RWPE2 (cell line): ENCODE measurements at regions not wholly inside any gene's neighbourhood (a gene's known extent, or its start where the extent isn't known, plus 50 kb on each side); places are given as distances from the start of the nearest gene placed in this dataset.

Experiments used
- ATAC-seq: fragments of 200-7000 bp; cut with Tn5 transposase; 3 replicates; pipeline ENCODE4 v1.9.1; 2021; ENCODE audit warnings: low read depth
- DNase-seq: peaks from one replicate; pipeline ENCODE4 v3.0.0-alpha.2; 2020; ENCODE audit warnings: low spot score
- H3K27ac ChIP-seq: fragments of 450-650 bp; 2 replicates; pipeline ENCODE4 v1.5.1; 2017; ENCODE audit warnings: mild to moderate bottlenecking; ENCODE audit not compliant: poor library complexity, severe bottlenecking
- H3K27me3 ChIP-seq: fragments of 250-450 bp; sonication (Bioruptor Pico); 2 replicates; pipeline ENCODE4 v1.5.1; 2021; ENCODE audit warnings: mild to moderate bottlenecking, moderate library complexity; ENCODE audit not compliant: insufficient read depth, poor library complexity, severe bottlenecking
- H3K36me3 ChIP-seq: fragments of 250-450 bp; sonication (Bioruptor Pico); 2 replicates; pipeline ENCODE4 v1.5.1; 2020; ENCODE audit warnings: low read depth, mild to moderate bottlenecking, moderate library complexity
- H3K4me1 ChIP-seq: fragments of 250-450 bp; sonication (Bioruptor Pico); 2 replicates; pipeline ENCODE4 v1.5.1; 2021; ENCODE audit warnings: mild to moderate bottlenecking, moderate library complexity; ENCODE audit not compliant: insufficient read depth, poor library complexity, severe bottlenecking
- H3K4me3 ChIP-seq: fragments of 250-450 bp; sonication (Bioruptor Pico); 2 replicates; pipeline ENCODE4 v1.5.1; 2021; ENCODE audit warnings: mild to moderate bottlenecking, moderate library complexity; ENCODE audit not compliant: severe bottlenecking
- H3K9me3 ChIP-seq: fragments of 250-450 bp; sonication (Bioruptor Pico); 2 replicates; pipeline ENCODE4 v1.5.1; 2021; ENCODE audit warnings: mild to moderate bottlenecking, moderate library complexity; ENCODE audit not compliant: severe bottlenecking
- TF ChIP-seq, protein P1 (sequence below): fragments of 450-650 bp; IDR thresholded peaks from one replicate; pipeline ENCODE4 v1.5.1; 2017; ENCODE audit warnings: mild to moderate bottlenecking, moderate library complexity; ENCODE audit not compliant: poor library complexity, severe bottlenecking

DNA sequence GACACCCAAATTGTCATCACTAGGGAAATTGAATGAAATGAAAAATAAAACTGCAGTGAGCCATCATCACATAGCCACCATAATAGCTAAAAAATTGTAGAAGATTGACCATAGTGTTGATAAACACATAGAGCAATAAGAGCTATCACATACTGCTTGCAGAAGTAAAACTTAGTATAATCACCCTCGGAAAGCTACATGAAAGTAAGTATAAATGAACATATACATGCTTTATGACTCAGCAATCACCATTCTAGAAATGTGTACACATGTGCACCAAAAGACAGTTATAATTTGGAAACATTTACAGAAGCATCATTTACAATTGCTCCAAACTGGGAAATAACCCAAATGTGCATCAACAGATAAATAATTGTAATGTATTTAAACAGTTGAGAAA, 153.1 kb upstream of the LRRC7 start:
- no peaks in the 10 kb centered on the region for H3K4me1 ChIP-seq
- H3K4me3 ChIP-seq, result no peak overlapping the region
- no peak overlapping the region for H3K27ac ChIP-seq
- H3K27me3 ChIP-seq, result no peaks in the 10 kb centered on the region
- no peaks in the 10 kb centered on the region for H3K36me3 ChIP-seq
- H3K9me3 ChIP-seq, result no peaks in the 10 kb centered on the region
- TF ChIP-seq, protein P1, sequence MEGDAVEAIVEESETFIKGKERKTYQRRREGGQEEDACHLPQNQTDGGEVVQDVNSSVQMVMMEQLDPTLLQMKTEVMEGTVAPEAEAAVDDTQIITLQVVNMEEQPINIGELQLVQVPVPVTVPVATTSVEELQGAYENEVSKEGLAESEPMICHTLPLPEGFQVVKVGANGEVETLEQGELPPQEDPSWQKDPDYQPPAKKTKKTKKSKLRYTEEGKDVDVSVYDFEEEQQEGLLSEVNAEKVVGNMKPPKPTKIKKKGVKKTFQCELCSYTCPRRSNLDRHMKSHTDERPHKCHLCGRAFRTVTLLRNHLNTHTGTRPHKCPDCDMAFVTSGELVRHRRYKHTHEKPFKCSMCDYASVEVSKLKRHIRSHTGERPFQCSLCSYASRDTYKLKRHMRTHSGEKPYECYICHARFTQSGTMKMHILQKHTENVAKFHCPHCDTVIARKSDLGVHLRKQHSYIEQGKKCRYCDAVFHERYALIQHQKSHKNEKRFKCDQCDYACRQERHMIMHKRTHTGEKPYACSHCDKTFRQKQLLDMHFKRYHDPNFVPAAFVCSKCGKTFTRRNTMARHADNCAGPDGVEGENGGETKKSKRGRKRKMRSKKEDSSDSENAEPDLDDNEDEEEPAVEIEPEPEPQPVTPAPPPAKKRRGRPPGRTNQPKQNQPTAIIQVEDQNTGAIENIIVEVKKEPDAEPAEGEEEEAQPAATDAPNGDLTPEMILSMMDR, result no peak
- ATAC-seq (no peak), DNase-seq (no peak)

DNA sequence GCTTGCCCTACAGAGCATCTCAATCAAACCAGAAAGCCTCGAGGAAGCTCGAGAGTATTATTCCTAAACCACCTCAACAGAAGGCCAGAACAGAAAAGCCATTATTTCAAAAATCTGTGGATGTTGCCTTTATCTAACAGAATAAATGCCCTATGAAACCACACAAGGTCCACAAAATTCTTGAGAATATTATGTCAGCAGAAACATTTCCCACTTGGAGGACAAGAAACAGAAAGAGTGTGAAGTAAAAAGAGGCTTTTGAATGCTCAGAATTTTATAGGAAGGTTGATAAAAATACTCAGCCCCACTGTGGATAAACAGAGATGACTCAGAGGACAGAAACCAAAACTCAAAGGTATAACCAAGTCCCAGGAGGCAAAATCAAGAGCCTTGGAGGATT, 146.4 kb upstream of the LRRC7 start:
- ATAC-seq, result no peak
- no peak overlapping the region for H3K27ac ChIP-seq
- H3K4me3 ChIP-seq, result no peak overlapping the region
- H3K27me3 ChIP-seq, result no peaks in the 10 kb centered on the region
- TF ChIP-seq, protein P1, result no peak
- H3K36me3 ChIP-seq, result no peaks in the 10 kb centered on the region
- H3K4me1 ChIP-seq, result no peaks in the 10 kb centered on the region
- DNase-seq, result no peak
- H3K9me3 ChIP-seq, result no peaks in the 10 kb centered on the region

DNA sequence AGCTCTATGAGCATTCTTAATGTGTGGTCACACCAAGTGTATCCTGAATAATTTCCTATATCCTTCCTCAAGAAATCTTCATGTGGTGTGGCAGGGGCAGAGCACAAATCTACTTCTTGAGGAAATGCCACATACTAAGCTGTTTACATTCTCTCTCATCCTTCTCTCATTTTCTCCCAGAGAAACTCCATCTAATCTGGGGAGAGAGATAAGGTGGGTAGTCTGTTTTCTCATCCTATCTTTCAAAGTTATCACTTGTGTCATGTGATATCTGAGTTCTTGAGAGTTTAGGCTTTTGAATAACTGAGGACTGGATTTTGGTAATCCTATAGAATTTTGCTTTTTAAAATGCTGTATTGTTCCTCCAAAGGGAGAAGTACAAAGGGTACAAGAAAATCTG, 141.9 kb upstream of the LRRC7 start:
- TF ChIP-seq, protein P1, result no peak
- H3K36me3 ChIP-seq, result no peaks in the 10 kb centered on the region
- no peak overlapping the region for H3K4me3 ChIP-seq
- DNase-seq (no peak), ATAC-seq (no peak)
- H3K27me3 ChIP-seq, result no peaks in the 10 kb centered on the region
- H3K4me1 ChIP-seq, result no peaks in the 10 kb centered on the region
- no peak overlapping the region for H3K27ac ChIP-seq
- H3K9me3 ChIP-seq, result no peaks in the 10 kb centered on the region

DNA sequence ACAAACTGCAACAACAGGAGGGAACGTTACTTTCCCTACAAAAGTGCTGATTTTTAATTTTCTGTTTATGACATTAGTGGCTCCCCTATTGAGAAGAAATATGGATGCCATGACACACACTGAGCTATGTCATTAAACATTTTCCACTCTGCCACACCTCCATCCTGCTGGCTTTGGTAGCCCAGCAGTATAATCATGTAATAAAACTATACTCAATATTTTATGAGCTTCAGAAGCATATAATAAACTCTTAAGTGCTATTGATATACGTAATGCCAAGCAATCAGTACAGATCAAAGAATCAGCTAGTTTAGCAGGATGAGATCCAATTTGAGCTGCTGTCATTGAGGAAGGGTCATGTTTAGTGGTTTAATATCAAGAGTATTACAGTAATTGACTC, 141.3 kb upstream of the LRRC7 start:
- Histone ChIP-seq H3K27me3 (no peaks in the 10 kb centered on the region), H3K9me3 (no peaks in the 10 kb centered on the region), H3K36me3 (no peaks in the 10 kb centered on the region), H3K4me3 (no peak overlapping the region), H3K27ac (no peak overlapping the region), H3K4me1 (no peaks in the 10 kb centered on the region)
- TF ChIP-seq, protein P1, result no peak
- no peak for DNase-seq
- no peak for ATAC-seq

DNA sequence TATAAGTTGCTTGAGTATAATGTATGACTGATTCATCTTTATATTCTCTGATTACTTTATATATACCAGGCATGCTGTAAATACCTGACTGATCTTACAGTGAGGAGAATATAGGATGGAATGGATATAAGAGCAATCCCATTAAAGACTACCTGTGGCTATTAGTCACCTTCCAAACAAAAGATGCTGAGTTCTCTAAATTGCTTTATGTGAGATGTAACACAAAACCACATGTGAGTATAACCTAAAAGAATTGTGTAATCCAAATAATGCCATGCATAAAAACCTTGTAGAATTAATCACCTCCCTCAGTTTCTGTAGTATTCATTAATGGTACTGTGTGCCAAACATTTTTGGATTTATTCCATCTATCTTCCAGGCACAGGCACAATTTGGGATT, 134.6 kb upstream of the LRRC7 start:
- Histone ChIP-seq H3K27ac (no peak overlapping the region), H3K9me3 (no peaks in the 10 kb centered on the region)

More for the DNA sequence above, 134.6 kb upstream of the LRRC7 start:
- no peak for DNase-seq
- Histone ChIP-seq H3K27me3 (no peaks in the 10 kb centered on the region), H3K4me3 (no peak overlapping the region), H3K36me3 (no peaks in the 10 kb centered on the region), H3K4me1 (no peaks in the 10 kb centered on the region)
- ATAC-seq, result peak; percentile 86
- TF ChIP-seq, protein P1, result no peak
